ENCODE measurements at regions not wholly inside any gene's neighbourhood (a gene's known extent, or its start where the extent isn't known, plus 50 kb on each side); places are given as distances from the start of the nearest gene placed in this dataset.

DNA sequence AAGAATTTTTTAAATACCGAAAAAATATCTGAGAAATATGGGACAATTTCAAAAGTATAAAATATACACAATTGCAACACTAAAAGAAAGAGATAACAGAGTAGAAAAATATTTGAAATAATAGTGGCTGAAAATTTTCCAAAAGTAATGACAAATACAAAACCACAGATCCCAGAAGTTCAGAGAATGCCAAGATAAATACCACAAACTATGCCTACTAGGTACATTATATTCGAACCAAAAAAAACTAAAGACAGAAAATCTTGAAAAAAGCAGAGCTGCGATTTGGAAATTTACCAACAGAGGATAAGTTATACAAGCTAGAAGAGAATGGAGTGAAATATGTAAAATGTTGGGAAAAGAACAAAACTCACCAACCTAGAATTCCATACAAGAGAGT is 191.3 kb upstream of the ELAC2 start:
- in situ Hi-C loops (cut with MboI; ENCODE audit: low pct_unique_long_range_greater_than_20kb in 2 of 9, low sequenced_read_pairs in 9 of 9, unreplicated experiment in 9 of 9), result no loop called here
- ATAC-seq (replicated peaks in 6 of 8), result no peak
- 6 to 92% (median 73%) methylated on average over 2 to 3 of the region's 3 CpGs for WGBS, 10 experiments
- H3K4me3 ChIP-seq, result no peak overlapping the region
- no peak overlapping the region for H3K27ac ChIP-seq
- peaks cover 0 to 3% of the 10 kb centered on the region in 2 donors for H3K4me1 ChIP-seq (replicated peaks in 1 of 2)

DNA sequence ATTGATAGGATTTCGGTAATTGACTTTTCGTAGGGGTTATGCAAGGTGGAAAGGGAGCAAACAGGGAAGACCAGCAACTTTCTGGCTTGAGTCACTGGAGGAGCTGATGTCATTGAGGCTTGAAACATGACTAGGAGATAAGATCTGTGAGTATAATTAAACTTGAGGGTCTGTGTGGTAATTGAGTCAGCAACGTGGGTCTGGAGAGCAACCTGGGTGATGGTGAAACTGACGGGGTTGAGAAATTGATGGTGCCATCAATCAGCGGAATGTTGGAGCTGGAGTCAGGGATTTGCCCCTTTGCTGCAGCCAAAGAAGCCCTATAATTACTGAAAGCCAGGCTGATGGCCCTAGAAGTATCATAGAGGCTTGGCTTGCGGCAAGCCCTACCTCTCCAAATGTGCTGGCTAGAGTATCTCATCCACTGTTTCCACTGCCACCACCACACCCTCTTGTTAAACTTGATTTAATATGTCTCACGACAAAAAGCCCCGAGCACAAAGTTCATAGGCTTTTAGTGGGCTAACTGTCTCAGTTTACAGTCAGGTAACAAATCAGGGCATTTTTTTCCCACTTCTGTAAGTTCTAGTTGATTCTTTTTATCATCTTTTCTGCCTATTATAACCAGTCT is 186.9 kb upstream of the ELAC2 start:
- WGBS, 10 experiments, result 29 to 85% (median 71%) methylated on average over 2 to 8 of the region's 8 CpGs
- Histone ChIP-seq H3K4me1 (replicated peaks in 1 of 2) (no peaks in the 10 kb centered on the region), H3K27ac (no peak overlapping the region), H3K4me3 (no peak overlapping the region)
- no peak for ATAC-seq (replicated peaks in 6 of 8)
- in situ Hi-C loops (cut with MboI; ENCODE audit: low pct_unique_long_range_greater_than_20kb in 2 of 9, low sequenced_read_pairs in 9 of 9, unreplicated experiment in 9 of 9), result no loop called here

DNA sequence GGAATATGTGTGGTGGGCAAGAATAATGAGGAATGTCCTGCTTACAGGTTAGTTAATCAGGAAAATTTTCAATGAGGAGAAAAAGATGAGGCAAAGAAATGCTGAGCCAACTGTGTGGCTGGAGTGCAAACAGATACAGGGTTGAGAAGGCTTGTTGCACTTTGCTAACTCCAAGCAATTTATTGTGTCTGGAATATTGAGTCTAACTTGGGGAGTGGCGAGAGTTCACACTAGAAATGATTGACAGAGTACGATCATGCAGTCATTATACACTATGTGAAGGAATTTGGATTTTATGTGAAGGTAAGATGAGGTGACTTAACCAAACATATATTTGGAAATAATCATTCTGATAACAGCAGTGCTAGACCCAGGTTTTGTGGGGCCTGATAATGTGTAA is 185.0 kb upstream of the ELAC2 start:
- ATAC-seq (replicated peaks in 6 of 8), result no peak
- no peak overlapping the region for H3K4me3 ChIP-seq
- no peaks in the 10 kb centered on the region for H3K4me1 ChIP-seq (replicated peaks in 1 of 2)
- in situ Hi-C loops (cut with MboI; ENCODE audit: low pct_unique_long_range_greater_than_20kb in 2 of 9, low sequenced_read_pairs in 9 of 9, unreplicated experiment in 9 of 9), result no loop called here
- H3K27ac ChIP-seq, result no peak overlapping the region
- 44 to 100% (median 86%) methylated on average over 2 of the region's 2 CpGs; no CpG with 5 or more reads in 2 of the 10 experiments for WGBS, 10 experiments

DNA sequence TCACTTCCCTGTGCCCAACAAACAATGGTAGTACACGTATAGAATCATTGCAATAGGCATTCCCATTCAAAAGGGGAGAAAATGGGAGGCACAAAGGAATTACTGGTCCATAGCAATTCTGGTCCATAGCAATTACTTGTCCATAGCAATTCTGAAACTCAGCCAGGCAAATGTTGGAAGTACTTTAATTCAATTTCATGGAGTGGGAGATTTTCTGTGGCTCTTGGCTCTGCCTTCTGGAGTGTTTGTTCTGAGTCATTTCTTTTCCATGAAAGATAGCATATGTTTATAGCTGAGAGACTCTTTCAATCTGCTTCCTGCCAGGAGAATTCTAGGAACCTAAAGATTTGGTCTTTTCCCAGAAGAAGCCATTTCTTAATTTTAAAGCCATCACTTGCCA is 182.8 kb upstream of the ELAC2 start:
- 0 to 88% (median 57%) methylated on average over 1 of the region's 1 CpG; no CpG with 5 or more reads in 5 of the 10 experiments for WGBS, 10 experiments
- Histone ChIP-seq H3K27ac (no peak overlapping the region), H3K4me3 (no peak overlapping the region), H3K4me1 (replicated peaks in 1 of 2) (no peaks in the 10 kb centered on the region)
- in situ Hi-C loops (cut with MboI; ENCODE audit: low pct_unique_long_range_greater_than_20kb in 2 of 9, low sequenced_read_pairs in 9 of 9, unreplicated experiment in 9 of 9), result no loop called here
- no peak for ATAC-seq (replicated peaks in 6 of 8)

DNA sequence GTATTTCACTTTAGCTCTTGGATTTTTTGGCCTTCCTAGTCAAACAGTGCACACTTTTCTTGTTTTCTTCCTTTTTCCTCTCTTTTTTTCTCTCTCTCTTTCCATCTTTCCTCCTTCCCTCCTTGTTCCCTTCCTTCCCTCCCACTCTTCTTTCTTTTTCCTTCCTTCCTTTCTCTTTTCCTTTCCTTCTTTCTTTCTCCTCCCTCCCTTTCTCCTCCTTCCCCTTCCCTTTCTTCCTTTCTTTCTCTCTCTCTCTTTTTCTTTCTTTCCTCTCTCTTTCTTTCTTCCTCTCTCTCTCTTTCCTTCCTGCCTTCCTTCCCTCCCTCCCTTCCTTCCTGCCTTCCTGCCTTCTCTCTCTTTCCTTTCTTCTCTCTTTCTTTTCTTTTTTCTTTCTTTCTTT is 181.6 kb upstream of the ELAC2 start:
- in situ Hi-C loops (cut with MboI; ENCODE audit: low pct_unique_long_range_greater_than_20kb in 2 of 9, low sequenced_read_pairs in 9 of 9, unreplicated experiment in 9 of 9), result no loop called here
- no peak for ATAC-seq (replicated peaks in 6 of 8)
- no peak overlapping the region for H3K27ac ChIP-seq
- H3K4me1 ChIP-seq (replicated peaks in 1 of 2), result no peaks in the 10 kb centered on the region
- H3K4me3 ChIP-seq, result no peak overlapping the region

DNA sequence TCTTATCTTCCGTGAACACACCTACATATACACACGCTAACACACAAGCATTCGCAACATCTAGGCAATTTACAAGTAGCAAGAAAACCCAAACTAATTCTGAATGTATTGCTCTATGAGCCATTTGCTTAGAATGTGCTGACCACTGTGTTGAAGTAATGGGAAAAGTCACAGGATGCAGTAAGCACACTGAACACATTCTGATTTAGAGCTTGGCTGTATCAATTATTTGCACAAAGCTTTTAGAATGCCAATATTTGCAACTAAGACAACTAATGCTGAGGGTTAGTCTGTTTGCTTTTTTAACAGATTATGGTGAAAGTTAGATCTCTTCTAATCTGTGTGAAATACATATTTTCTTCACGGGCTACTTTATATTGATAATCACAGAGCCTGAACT is 179.8 kb upstream of the ELAC2 start:
- H3K27ac ChIP-seq, result no peak overlapping the region
- H3K4me1 ChIP-seq (replicated peaks in 1 of 2), result no peaks in the 10 kb centered on the region
- 62 to 100% (median 94%) methylated on average over 1 to 4 of the region's 4 CpGs for WGBS, 10 experiments
- no peak overlapping the region for H3K4me3 ChIP-seq
- no peak for ATAC-seq (replicated peaks in 6 of 8)
- in situ Hi-C loops (cut with MboI; ENCODE audit: low pct_unique_long_range_greater_than_20kb in 2 of 9, low sequenced_read_pairs in 9 of 9, unreplicated experiment in 9 of 9), result no loop called here

DNA sequence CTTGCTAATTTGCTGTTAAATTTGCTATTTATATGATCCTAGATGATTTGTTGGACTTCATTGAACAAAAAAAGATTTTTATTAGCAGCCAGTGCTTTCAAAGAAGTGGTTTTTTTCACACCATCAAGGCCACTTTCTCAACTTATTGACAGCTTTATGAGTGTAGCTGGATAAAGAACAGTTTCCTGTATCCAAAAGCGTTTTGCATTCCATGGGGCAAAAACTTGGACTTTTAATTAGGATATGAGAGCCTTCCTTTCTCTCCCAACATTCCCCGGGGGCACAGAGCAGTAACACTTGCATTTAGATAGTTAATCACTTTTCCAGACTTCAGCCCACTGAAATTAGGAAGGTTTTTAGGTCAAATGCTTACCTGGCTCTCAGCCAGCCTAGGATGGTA is 177.1 kb upstream of the ELAC2 start:
- Histone ChIP-seq H3K4me1 (replicated peaks in 1 of 2) (no peaks in the 10 kb centered on the region), H3K4me3 (no peak overlapping the region), H3K27ac (no peak overlapping the region)
- in situ Hi-C loops (cut with MboI; ENCODE audit: low pct_unique_long_range_greater_than_20kb in 2 of 9, low sequenced_read_pairs in 9 of 9, unreplicated experiment in 9 of 9), result no loop called here
- ATAC-seq (replicated peaks in 6 of 8), result no peak
- 0 to 100% (median 17%) methylated on average over 1 to 2 of the region's 2 CpGs; no CpG with 5 or more reads in 1 of the 10 experiments for WGBS, 10 experiments

DNA sequence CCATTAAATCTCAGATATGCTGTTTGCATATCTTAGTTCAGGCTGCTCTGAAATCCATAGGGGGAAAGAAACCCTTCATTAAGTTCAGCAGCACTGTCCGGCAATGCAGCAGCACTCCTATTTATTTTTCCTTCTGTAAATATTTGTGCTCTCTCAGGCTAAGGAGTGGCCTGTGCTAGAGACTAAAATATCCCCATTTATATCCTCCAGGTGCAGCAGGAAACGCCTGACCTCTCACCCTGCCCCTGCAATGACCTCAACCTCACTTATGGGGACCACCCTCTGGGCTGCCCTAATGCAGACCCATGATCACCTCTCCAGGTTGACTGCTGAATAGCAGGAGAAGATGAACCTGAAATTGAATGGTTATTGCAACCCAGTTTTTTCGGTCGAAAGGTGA is 165.0 kb upstream of the ELAC2 start:
- H3K4me3 ChIP-seq, result no peak overlapping the region
- WGBS, 10 experiments, result 25 to 100% (median 75%) methylated on average over 2 to 4 of the region's 4 CpGs; no CpG with 5 or more reads in 1 of the 10 experiments
- H3K27ac ChIP-seq, result no peak overlapping the region
- ATAC-seq (replicated peaks in 6 of 8), result peak in 3 of 8 experiments; percentile 20 to 89 (median 49)
- in situ Hi-C loops (cut with MboI; ENCODE audit: low pct_unique_long_range_greater_than_20kb in 2 of 9, low sequenced_read_pairs in 9 of 9, unreplicated experiment in 9 of 9), result no loop called here
- H3K4me1 ChIP-seq (replicated peaks in 1 of 2), result no peaks in the 10 kb centered on the region

DNA sequence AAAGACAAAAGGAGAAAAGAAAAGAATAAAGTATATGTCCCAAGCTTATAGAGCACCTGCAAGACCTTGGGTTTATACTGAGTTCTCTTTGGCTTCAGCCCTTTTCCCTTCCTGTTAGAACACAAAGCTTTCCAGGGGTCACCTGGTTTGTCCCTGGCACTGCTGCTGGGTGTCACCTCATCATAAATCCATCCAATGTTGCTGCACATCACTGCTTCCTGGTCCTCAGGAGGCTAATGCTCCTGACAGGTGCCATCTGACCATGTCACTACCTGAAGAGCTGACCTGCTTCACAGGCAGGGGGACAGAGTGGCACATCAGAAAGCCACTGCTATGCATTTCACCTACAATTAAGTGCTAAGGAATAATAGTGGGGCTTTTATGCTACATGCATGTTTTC is 164.6 kb upstream of the ELAC2 start:
- in situ Hi-C loops (cut with MboI; ENCODE audit: low pct_unique_long_range_greater_than_20kb in 2 of 9, low sequenced_read_pairs in 9 of 9, unreplicated experiment in 9 of 9), result no loop called here
- no peak overlapping the region for H3K27ac ChIP-seq
- ATAC-seq (replicated peaks in 6 of 8), result no peak
- H3K4me3 ChIP-seq, result no peak overlapping the region
- H3K4me1 ChIP-seq (replicated peaks in 1 of 2), result no peaks in the 10 kb centered on the region

DNA sequence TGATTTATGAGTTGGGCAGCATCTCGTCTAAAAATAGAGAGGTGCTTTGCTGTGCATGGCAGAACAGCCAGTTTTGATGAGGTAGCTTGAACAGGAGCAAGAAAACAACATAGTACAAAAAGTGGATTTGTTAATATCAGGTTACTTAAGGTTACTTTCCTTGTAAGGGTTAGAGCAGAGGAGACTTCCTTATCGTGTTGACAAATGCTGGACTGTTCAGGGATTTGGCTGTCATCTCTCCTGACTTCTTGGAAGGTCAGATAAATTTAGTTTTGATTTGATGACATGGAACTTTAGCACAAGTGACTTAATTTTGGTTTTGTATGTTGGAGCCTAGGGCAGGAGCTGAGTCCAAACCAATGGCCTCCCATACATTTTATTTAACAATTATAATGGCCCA is 163.9 kb upstream of the ELAC2 start:
- Histone ChIP-seq H3K4me3 (no peak overlapping the region), H3K4me1 (replicated peaks in 1 of 2) (no peaks in the 10 kb centered on the region), H3K27ac (no peak overlapping the region)
- in situ Hi-C loops (cut with MboI; ENCODE audit: low pct_unique_long_range_greater_than_20kb in 2 of 9, low sequenced_read_pairs in 9 of 9, unreplicated experiment in 9 of 9), result no loop called here
- ATAC-seq (replicated peaks in 6 of 8), result no peak
- WGBS, 10 experiments, result 5 to 100% (median 50%) methylated on average over 1 to 2 of the region's 2 CpGs; no CpG with 5 or more reads in 2 of the 10 experiments

DNA sequence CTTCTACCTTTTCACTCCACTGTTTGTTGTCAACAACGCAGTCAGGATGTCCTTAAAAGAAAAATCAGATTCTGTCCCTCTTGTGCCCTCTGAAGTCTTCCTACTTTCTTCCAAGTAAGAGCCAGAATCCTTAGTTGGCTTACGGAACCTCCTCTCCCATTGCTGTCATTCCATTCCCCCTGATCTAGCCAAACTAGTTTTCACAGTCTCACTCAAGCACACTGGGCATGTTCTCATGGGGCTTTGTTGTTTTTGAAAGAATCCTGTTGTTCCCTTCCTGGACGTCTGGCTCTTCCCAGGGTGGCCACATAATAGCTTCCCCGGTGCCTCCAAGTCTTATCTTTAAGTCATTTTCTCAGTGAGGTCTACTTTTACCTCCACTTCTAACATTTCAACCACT is 158.6 kb upstream of the ELAC2 start:
- ATAC-seq (replicated peaks in 6 of 8), result no peak
- no peak overlapping the region for H3K4me3 ChIP-seq
- in situ Hi-C loops (cut with MboI; ENCODE audit: low pct_unique_long_range_greater_than_20kb in 2 of 9, low sequenced_read_pairs in 9 of 9, unreplicated experiment in 9 of 9), result no loop called here
- H3K27ac ChIP-seq, result no peak overlapping the region
- 0 to 83% (median 50%) methylated on average over 1 to 4 of the region's 4 CpGs; no CpG with 5 or more reads in 1 of the 10 experiments for whole genome bisulfite sequencing, 10 experiments
- no peaks in the 10 kb centered on the region for H3K4me1 ChIP-seq (replicated peaks in 1 of 2)

DNA sequence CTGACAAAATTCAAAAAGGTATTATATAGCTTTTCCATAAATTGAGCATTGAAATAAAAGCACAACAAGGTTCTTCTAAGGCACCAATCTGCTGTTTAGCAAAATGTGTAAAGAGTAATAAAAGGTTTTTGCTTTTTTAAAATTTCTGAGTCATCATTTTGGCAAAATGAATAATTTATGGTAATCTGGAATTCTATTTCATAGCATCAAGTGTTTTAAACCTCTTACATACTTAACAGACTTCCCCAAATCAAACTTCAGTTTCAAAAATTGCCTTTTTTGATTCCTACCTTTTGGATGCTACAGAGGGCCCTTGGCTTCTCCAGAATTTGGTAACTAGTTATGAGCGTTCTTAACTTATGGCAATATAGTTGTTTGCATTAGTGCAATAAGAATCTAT is 154.0 kb upstream of the ELAC2 start:
- Histone ChIP-seq H3K4me1 (replicated peaks in 1 of 2) (no peaks in the 10 kb centered on the region), H3K4me3 (no peak overlapping the region), H3K27ac (no peak overlapping the region)
- 0 to 89% (median 80%) methylated on average over 1 of the region's 1 CpG; no CpG with 5 or more reads in 3 of the 10 experiments for WGBS, 10 experiments
- no peak for ATAC-seq (replicated peaks in 6 of 8)
- in situ Hi-C loops (cut with MboI; ENCODE audit: low pct_unique_long_range_greater_than_20kb in 2 of 9, low sequenced_read_pairs in 9 of 9, unreplicated experiment in 9 of 9), result loop anchor here in 1 of 9 experiments (25.0 kb wide), 1 partner anchor 109 kb away; no protein-coding TSS in a partner anchor

DNA sequence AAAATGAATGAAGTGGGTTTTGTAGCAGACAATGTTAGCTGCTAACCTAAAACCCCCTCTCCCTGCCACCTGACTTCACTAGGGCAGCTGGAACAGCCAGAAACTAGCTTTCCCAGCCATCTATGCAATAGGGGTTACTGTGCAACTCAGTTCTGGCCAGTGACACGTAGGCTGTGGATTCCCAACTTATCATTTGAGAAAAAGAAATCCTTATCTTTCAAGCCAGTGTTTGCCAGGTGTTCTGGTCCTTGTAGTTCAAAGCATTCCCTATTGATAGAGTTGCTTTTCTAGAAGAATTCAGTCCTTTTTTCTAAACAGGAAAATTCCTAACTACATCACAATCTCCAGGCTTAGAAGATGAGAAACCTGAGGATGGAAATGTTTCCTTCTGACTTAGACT is 144.5 kb upstream of the ELAC2 start:
- in situ Hi-C loops (cut with MboI; ENCODE audit: low pct_unique_long_range_greater_than_20kb in 2 of 9, low sequenced_read_pairs in 9 of 9, unreplicated experiment in 9 of 9), result loop anchor here in 1 of 9 experiments (25.0 kb wide), 1 partner anchor 100 kb away; no protein-coding TSS in a partner anchor
- H3K4me1 ChIP-seq (replicated peaks in 1 of 2), result no peaks in the 10 kb centered on the region
- 0 to 100% (median 89%) methylated on average over 1 of the region's 1 CpG; no CpG with 5 or more reads in 7 of the 10 experiments for WGBS, 10 experiments

DNA sequence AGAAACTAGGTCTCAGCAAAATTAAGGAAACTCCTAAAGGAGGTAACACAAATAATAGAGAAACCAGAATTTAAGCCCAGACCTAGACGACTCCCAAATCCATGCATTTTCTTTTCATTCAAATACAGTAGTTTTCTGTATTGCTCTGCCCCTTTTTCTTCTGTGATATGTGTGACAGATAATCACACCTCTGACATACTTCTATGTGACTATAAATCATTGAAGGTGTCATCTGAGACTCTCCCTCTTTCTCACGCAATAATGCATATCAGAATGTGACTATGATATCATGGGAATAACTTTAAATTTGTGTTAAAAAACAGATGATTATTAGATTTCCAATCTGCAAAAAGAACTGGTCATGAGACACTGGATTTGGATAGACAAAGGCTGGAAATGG is 143.0 kb upstream of the ELAC2 start:
- H3K4me3 ChIP-seq, result no peak overlapping the region
- WGBS, 10 experiments, result 27 to 100% (median 94%) methylated on average over 1 to 2 of the region's 2 CpGs; no CpG with 5 or more reads in 1 of the 10 experiments
- ATAC-seq (replicated peaks in 6 of 8), result no peak
- H3K4me1 ChIP-seq (replicated peaks in 1 of 2), result no peaks in the 10 kb centered on the region
- in situ Hi-C loops (cut with MboI; ENCODE audit: low pct_unique_long_range_greater_than_20kb in 2 of 9, low sequenced_read_pairs in 9 of 9, unreplicated experiment in 9 of 9), result loop anchor here in 1 of 9 experiments (25.0 kb wide), 1 partner anchor 98 kb away; no protein-coding TSS in a partner anchor
- H3K27ac ChIP-seq, result no peak overlapping the region

More for the DNA sequence above, 144.5 kb upstream of the ELAC2 start:
- Histone ChIP-seq H3K4me3 (no peak overlapping the region), H3K27ac (no peak overlapping the region)
- ATAC-seq (replicated peaks in 6 of 8), result no peak

Data from motor neuron (in vitro differentiated cells).